ENCODE measurements at regions not wholly inside any gene's neighbourhood (a gene's known extent, or its start where the extent isn't known, plus 50 kb on each side); places are given as distances from the start of the nearest gene placed in this dataset.

- DNase-seq, result no peak
- TF ChIP-seq, protein P1, sequence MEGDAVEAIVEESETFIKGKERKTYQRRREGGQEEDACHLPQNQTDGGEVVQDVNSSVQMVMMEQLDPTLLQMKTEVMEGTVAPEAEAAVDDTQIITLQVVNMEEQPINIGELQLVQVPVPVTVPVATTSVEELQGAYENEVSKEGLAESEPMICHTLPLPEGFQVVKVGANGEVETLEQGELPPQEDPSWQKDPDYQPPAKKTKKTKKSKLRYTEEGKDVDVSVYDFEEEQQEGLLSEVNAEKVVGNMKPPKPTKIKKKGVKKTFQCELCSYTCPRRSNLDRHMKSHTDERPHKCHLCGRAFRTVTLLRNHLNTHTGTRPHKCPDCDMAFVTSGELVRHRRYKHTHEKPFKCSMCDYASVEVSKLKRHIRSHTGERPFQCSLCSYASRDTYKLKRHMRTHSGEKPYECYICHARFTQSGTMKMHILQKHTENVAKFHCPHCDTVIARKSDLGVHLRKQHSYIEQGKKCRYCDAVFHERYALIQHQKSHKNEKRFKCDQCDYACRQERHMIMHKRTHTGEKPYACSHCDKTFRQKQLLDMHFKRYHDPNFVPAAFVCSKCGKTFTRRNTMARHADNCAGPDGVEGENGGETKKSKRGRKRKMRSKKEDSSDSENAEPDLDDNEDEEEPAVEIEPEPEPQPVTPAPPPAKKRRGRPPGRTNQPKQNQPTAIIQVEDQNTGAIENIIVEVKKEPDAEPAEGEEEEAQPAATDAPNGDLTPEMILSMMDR (IDR thresholded peaks at IDR 0.05), result no peak
- H3K4me3 Mint-ChIP-seq, result no peak overlapping the region
- H3K36me3 Mint-ChIP-seq (ENCODE audit: low read depth), result no peaks in the 10 kb centered on the region
- intact Hi-C loops (cut with micrococcal nuclease), result no loop called here
- H3K27ac Mint-ChIP-seq, result no peak overlapping the region
- H3K27me3 Mint-ChIP-seq, result no peaks in the 10 kb centered on the region
- ATAC-seq, result no peak
- H3K4me1 Mint-ChIP-seq (ENCODE audit: low read depth), result no peaks in the 10 kb centered on the region
- ChIA-PET POLR2A (no interaction called here), CTCF (no interaction called here)
- H3K9me3 Mint-ChIP-seq, result peaks cover 9% of the 10 kb centered on the region
Observed at GRCh38 chr11:29314211-29314610, 702.6 kb downstream of the KCNA4 start.

- ChIA-PET CTCF (no interaction called here), POLR2A (no interaction called here)
- intact Hi-C loops (cut with micrococcal nuclease), result no loop called here
- ATAC-seq (no peak), DNase-seq (no peak)
- no peak overlapping the region for H3K27ac Mint-ChIP-seq
- no peaks in the 10 kb centered on the region for H3K27me3 Mint-ChIP-seq
- H3K4me1 Mint-ChIP-seq (ENCODE audit: low read depth), result no peaks in the 10 kb centered on the region
- H3K4me3 Mint-ChIP-seq, result no peak overlapping the region
- TF ChIP-seq, protein P1 (IDR thresholded peaks at IDR 0.05), result no peak
- no peaks in the 10 kb centered on the region for H3K36me3 Mint-ChIP-seq (ENCODE audit: low read depth)
- H3K9me3 Mint-ChIP-seq, result peaks cover 9% of the 10 kb centered on the region
Observed at GRCh38 chr11:29312812-29313211, 704.0 kb downstream of the KCNA4 start.

DNA sequence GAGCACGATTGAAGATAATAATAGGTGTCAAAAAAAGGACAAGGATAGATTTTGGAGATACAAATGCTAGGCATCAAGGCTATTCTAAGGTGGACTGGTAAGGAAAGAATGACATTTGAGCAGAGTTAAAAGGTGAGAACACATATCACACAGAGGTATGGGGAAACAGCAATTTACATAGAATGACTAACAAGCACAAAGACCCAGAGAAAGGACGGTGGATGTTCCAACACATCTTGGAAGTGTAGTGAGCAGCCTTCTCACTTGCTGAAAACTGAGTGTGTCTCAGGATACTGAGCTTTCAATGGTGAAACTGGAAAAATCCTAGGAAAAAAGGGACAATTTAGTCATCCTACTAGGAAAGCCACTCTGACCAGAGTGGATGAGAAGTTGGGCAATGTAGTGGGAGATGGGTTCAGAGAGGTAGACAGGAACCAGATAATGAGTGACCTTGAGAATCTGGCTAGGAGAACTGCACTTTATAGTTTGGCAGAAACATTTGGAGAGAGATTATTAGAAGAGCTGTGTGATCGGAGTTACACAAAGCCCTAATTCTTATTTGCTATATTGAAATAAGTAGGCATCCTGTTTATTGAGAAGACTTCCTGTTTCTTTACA lies 706.0 kb downstream of the KCNA4 start:
- ATAC-seq, result no peak
- H3K27me3 Mint-ChIP-seq, result no peaks in the 10 kb centered on the region
- CTCF ChIA-PET, result no interaction called here

DNA sequence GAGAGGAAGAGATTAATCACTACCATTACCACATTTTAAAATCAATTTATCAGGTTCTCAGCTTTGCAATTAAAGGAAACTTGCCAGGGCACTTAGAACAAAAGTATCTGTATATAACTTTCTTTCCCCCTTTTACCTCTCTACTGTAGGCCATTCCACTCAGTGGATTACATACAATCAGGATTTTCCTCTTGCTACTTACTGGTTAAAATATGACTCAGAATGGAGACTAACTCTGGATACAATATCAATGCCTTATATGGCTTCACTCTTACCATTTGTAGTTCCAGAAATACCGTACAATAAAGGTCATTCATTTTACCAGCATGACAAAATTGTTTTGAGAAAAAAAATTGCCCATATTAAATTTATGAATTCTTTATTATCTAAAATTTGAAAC lies 706.8 kb downstream of the KCNA4 start:
- ChIA-PET POLR2A (no interaction called here), CTCF (no interaction called here)
- no peak for DNase-seq
- no peak for ATAC-seq
- no peaks in the 10 kb centered on the region for H3K4me1 Mint-ChIP-seq (ENCODE audit: low read depth)
- TF ChIP-seq, protein P1 (IDR thresholded peaks at IDR 0.05), result no peak
- H3K27ac Mint-ChIP-seq, result no peak overlapping the region
- peaks cover 7% of the 10 kb centered on the region for H3K9me3 Mint-ChIP-seq
- no peaks in the 10 kb centered on the region for H3K27me3 Mint-ChIP-seq
- H3K36me3 Mint-ChIP-seq (ENCODE audit: low read depth), result no peaks in the 10 kb centered on the region
- H3K4me3 Mint-ChIP-seq, result no peak overlapping the region
- intact Hi-C loops (cut with micrococcal nuclease), result no loop called here

More for the DNA sequence above, 706.0 kb downstream of the KCNA4 start:
- Mint-ChIP-seq H3K4me3 (no peak overlapping the region), H3K9me3 (peaks cover 7% of the 10 kb centered on the region), H3K4me1 (ENCODE audit: low read depth) (no peaks in the 10 kb centered on the region), H3K36me3 (ENCODE audit: low read depth) (no peaks in the 10 kb centered on the region), H3K27ac (no peak overlapping the region)
- POLR2A ChIA-PET, result no interaction called here
- intact Hi-C loops (cut with micrococcal nuclease), result no loop called here
- no peak for DNase-seq
- TF ChIP-seq, protein P1 (IDR thresholded peaks at IDR 0.05), result no peak

- TF ChIP-seq, protein P1 (IDR thresholded peaks at IDR 0.05), result no peak
- H3K9me3 Mint-ChIP-seq, result peaks cover 14% of the 10 kb centered on the region
Observed at GRCh38 chr11:29306527-29306926, 710.3 kb downstream of the KCNA4 start.

More at GRCh38 chr11:29306527-29306926, 710.3 kb downstream of the KCNA4 start:
- Mint-ChIP-seq H3K27ac (no peak overlapping the region), H3K36me3 (ENCODE audit: low read depth) (no peaks in the 10 kb centered on the region), H3K4me3 (no peak overlapping the region), H3K27me3 (no peaks in the 10 kb centered on the region), H3K4me1 (ENCODE audit: low read depth) (no peaks in the 10 kb centered on the region)
- CTCF ChIA-PET, result no interaction called here
- intact Hi-C loops (cut with micrococcal nuclease), result no loop called here
- DNase-seq, result no peak
- POLR2A ChIA-PET, result no interaction called here
- ATAC-seq, result no peak

Measured in activated CD8-positive, alpha-beta T cell treated with anti-CD3 and anti-CD28 coated beads for 36 hours (primary cell).